ENCODE measurements at regions not wholly inside any gene's neighbourhood (a gene's known extent, or its start where the extent isn't known, plus 50 kb on each side); places are given as distances from the start of the nearest gene placed in this dataset.
"Not testable (repeated sequence)": the region's sequence is repeated elsewhere in the genome, so short reads cannot be mapped to it uniquely, and the experiment has no call there.

GRCh38 chr14:88929656-88930436, 105.4 kb downstream of the TTC8 start:
- DNase-seq: no peak

GRCh38 chr14:88931321-88932110, 107.1 kb downstream of the TTC8 start:
- DNase-seq: no peak

- no peak for DNase-seq
Observed at GRCh38 chr14:88933191-88933590, 108.7 kb downstream of the TTC8 start.

DNA sequence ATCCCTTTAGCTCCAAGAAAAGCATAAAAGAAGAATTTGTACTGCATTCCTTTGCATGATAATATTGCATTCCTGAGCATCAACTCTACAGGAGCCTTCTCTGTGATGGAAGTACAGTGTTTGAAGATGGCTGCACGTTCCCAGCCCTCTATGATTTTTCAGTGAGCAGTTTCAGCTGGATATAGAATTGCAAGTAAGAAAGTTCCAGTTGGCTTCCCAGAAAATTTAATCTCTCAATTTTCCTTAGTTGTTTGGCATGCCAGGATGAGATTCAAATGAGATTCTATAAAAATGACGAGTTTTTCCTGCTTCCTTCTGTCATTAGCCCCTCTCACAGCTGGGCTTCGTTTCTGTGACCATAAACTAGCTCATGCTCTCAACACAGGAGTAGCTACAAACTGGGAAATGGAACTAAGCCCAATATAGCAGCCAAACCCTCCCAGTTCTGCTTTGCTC, 109.9 kb downstream of the TTC8 start:
- DNase-seq: no peak

- no peak for DNase-seq
Observed at GRCh38 chr14:88935083-88935482, 110.6 kb downstream of the TTC8 start.

GRCh38 chr14:88937706-88938105, 113.3 kb downstream of the TTC8 start:
- DNase-seq: no peak

- DNase-seq: no peak
Observed at GRCh38 chr14:88940671-88941070, 116.2 kb downstream of the TTC8 start.

DNA sequence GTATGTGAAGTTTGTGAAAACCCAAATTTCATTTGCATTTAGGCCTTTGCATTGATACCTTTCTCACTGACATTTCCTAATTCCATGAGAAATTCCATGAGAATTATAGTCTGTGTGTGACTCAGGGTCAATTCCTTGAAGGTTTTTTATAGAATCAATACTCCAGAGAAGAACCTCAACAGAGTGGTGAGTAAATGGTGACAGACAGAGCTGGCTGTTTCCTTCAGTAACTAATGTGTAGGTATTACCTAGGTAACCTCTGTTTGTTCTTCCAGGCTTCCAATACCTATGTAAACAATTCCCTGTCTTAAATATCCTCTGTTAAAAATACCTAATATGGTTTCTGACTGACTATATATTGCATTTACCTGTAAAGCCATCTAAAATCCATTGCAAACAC, 117.0 kb downstream of the TTC8 start:
- DNase-seq: no peak

GRCh38 chr14:88947646-88948598, 123.5 kb downstream of the TTC8 start:
- DNase-seq: no peak

DNA sequence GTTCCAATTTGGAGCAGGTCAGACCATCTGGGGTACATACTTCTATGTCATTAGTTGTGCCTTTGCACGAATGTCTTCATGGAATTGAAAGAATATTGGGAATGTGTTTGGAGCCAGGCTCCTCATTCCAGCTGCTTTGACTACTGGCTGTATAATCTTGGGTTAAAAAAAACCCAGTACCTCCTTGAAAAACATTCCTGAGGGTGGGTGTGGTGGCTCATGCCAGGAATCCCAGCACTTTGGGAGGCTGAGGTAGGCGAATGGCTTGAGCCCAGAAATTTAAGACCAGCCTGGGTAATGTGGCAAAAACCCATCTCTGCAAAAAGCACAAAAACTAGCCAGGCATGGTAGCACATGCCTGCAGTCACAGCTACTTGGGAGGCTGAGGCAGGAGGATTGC, 125.6 kb downstream of the TTC8 start:
- DNase-seq: no peak

GRCh38 chr14:88951370-88951769, 126.9 kb downstream of the TTC8 start:
- DNase-seq: no peak

- no peak for DNase-seq
Observed at GRCh38 chr14:88952901-88953300, 128.4 kb downstream of the TTC8 start.

DNA sequence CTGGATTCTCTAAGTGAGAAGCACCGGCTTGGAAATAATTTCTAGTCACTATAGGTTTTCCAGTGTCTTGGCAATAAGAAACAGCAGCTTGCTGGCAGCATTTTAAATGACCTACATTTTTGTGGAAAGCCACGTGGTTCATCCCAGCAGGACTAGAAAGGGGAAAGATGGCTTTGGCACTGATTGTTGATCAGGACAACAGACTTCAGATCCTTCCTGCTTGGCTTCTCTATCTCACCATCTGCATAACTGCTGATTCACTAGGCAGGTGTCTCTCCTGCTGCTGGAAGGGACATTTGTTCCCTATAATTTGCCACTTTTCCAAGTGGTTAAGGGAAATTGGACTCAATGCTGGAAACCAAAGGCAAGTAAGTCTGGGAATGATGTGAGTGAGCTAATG, 131.0 kb downstream of the TTC8 start:
- DNase-seq: no peak

DNA sequence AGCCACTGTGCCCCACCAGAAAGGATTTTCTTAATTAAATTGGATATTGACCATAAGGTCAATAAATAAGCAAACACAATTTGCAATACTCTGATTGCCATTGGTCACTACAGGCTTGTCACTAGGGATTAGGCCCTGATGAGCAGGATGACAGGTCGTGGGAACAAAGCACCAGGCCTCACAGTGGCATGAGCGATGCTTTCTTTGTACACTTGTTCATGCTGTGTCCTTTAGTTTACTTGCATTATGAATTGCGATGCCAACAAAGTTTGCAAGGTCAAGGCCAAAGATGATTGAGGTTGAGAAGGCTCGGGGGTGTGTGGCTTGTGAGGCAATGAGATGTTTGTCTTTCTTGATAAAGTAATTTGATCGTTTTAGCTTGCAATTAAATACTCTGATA, 136.0 kb downstream of the TTC8 start:
- no peak for DNase-seq

DNA sequence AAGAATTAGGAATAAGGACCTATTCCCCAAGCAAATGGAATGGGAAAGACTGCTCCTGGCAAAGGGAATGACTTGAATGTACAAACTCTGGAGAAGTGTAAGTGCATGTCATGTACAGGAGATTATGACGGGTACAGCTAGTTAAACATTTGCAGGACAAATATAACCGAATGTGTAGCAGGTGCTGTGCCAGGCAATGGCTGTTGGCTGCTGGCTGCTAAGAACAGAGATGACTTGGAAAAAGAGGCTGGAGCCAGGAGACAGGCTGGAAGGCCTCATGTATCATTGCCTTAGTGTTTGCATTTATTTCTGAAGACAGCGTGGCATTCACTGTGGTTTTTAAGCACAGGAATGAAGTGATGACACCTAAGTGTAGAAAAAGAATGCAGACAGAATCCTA, 136.8 kb downstream of the TTC8 start:
- no peak for DNase-seq

GRCh38 chr14:88962356-88962755, 137.9 kb downstream of the TTC8 start:
- no peak for DNase-seq

- no peak for DNase-seq
Observed at GRCh38 chr14:88967299-88967698, 142.8 kb downstream of the TTC8 start.

DNA sequence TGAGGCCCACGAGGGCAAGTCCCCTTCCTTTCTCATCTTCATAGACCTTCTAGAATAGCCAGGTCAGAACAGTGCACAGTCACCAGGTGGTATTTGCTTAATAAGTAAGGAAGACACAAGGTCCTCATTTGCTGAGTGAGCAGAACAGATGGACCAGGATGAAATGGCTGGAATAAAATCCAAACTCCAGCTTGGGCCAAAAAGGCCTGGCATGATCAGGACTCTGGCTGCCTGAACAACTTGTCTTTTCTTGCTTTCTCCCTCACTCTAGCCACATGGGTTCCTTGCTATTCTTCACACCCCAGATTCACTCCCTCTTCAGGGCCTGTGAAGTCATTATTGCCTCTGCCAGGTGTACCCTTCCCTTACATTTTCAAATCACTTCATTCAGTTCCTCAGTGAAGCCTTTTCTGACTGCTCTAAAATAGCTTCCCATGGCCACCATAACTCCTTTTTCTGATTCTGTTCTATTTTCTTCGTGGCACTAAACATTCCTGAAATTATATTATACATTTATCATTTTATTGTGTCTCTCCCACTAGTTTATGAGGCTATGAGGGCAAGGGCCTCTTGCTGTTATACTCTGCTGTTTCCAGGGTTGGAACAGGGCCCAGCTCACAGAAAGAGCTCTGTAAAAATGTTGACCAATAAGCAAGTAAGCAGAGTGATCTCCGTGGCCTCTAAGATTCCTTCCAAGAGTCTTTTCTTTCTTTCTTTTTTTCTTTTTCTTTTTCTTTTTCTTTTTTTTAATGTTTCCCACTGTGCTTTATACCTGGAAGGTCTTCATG, 150.8 kb downstream of the TTC8 start:
- no peak for DNase-seq

DNA sequence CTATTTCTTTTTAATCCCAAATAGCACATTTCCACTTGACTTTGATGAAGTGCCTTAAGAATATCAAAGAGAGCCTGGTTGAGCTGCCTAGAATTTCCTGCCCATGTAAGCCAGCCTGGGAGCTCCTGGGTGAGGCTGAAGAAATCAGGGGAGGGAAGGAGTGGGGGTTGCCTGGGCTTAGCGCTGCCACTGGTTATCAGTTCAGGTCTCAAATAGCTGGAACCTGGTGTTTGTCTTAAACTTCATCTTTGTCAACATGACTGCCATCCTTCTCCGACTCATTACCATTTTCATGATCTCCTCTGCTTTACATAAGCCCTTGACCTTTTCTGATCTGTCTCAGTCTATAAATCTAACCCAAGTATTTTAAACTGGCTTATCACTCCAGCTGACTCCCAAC, 151.5 kb downstream of the TTC8 start:
- DNase-seq: no peak

DNA sequence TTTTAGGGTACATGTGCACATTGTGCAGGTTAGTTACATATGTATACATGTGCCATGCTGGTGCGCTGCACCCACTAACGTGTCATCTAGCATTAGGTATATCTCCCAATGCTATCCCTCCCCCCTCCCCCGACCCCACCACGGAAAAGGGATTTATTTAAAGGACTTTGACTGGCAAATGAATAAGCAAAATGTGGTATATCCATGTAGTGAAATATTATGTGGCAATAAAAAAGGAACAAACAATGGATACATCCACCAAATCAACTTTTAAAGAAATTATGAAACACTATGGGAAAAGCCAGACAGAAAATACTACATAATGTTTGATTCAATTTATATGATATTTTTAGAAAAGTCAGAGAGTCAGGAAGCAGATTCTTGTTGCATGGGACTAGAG, 156.5 kb downstream of the TTC8 start:
- DNase-seq: not testable (repeated sequence)

DNA sequence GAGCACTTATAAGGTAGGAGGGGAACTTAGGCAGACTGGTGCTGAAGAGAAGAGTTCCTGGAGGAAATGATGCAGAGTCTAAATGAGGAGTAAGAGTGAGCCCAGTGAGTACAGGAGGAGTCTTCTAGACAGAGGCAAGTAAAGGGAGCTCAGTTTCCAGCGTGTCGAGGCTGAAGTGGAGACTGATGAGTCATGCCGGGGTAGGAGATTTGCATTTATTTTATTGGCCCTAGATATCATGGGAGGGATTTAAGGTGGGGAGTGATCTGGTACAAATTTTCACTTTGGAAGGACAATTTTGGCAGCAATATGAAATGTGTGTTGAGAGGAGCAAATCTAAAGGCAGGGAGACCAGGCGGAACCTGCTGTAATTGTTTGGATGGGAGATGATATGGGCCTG, 157.5 kb downstream of the TTC8 start:
- no peak for DNase-seq

DNA sequence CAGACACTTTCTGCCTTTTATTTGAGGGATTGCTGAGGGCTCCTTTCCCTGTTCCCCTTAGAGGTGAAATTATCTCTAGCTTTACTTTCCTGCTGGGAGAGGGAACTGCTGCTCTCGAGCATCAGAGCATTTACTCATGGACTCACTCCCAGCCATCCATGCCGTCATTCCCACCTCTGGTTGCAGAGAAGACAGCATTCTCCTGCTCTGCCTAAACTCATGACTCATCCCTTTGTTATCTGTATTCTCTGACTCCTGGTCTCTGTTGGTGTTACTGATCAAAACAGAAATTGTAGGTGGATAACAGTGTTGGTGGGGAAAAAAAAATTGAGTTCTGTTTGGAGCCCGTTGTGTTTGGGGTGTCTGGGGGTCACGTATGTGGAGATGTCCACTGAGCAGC, 159.3 kb downstream of the TTC8 start:
- no peak for DNase-seq
